GM12873 (cell line): ENCODE measurements at regions not wholly inside any gene's neighbourhood (a gene's known extent, or its start where the extent isn't known, plus 50 kb on each side); places are given as distances from the start of the nearest gene placed in this dataset.

Experiments
- TF ChIP-seq, protein P1 (sequence below): IDR thresholded peaks from 2 replicates; pipeline ENCODE4 v1.5.1; 2012; ENCODE audit warnings: low read depth, mild to moderate bottlenecking, moderate library complexity, low read length, control low read depth; ENCODE audit not compliant: insufficient read depth; ENCODE audit errors: missing control alignments

DNA sequence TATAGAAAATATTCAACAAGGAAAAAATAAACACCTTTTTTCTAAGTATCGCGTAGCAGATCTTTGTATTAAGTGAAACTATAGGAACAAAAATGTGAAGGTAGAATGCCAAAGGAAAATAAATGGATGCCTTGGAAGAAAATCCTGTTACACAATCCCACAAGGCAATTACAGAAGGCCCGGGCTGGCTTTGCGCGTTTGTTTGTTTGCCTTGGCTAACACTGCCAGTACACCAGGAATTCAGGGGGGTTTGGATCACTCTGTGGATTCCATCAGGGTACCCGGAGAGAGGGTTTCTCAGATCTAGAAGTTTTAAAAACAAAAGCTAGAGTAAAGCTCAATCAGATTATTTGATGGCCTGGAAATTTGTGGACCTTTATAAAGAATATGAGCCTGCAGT, 478.3 kb downstream of the FBXO15 start:
- TF ChIP-seq, protein P1, sequence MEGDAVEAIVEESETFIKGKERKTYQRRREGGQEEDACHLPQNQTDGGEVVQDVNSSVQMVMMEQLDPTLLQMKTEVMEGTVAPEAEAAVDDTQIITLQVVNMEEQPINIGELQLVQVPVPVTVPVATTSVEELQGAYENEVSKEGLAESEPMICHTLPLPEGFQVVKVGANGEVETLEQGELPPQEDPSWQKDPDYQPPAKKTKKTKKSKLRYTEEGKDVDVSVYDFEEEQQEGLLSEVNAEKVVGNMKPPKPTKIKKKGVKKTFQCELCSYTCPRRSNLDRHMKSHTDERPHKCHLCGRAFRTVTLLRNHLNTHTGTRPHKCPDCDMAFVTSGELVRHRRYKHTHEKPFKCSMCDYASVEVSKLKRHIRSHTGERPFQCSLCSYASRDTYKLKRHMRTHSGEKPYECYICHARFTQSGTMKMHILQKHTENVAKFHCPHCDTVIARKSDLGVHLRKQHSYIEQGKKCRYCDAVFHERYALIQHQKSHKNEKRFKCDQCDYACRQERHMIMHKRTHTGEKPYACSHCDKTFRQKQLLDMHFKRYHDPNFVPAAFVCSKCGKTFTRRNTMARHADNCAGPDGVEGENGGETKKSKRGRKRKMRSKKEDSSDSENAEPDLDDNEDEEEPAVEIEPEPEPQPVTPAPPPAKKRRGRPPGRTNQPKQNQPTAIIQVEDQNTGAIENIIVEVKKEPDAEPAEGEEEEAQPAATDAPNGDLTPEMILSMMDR: no peak

DNA sequence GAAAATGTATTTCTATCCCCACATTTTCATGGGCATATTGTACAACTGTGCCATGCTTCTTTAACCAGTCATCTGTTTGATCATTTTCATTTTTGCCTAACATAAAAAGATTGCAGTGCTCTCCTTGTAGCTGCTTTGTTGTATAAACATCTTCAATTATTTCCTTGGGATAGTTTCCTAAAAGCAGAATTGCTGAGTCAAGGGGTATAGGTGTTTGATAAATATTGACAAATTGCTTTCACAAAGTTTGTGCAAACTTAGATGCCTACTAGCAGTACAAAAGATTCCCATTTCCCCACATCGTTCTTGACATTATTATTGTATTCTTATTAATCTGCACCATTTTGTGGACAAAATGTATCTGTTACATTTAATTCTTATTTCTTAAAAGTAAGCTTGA, 479.6 kb downstream of the FBXO15 start:
- TF ChIP-seq, protein P1: no peak

DNA sequence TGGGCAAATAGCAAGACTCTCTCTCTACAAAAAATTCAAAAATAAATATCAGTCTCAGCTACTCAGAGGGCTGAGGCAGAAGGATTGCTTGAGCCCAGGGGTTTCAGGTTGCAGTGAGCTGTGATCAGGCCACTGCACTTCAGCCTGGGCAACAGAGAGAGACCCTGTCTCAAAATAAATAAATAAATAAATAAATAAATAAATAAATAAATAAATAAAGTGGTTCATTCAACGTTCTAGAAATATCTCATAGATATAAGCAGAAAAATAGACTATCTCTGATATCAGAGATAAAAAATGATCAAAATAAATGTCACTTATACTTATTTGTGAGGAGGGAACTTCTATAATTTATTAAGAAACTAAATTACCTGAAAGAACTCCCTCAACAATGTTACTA, 480.9 kb downstream of the FBXO15 start:
- TF ChIP-seq, protein P1: no peak

DNA sequence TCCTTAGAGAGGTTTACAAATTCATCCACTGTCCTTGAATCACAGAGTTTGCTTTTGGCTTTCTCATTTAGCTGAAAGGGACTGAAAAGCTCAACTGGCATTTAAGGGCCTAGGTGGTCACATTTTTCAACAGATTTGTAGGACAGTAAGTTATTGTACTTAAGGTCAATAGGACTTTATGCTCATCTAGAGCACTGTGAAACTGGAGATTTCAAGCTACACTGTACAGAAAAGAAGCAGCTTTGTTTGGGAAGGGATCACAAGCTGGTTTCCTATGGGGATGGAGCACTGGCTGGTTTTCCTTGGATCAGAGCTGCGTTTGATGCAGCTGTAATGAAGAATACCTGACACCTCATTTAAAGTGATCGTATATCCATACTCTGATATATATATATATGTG, 482.7 kb downstream of the FBXO15 start:
- TF ChIP-seq, protein P1: no peak

DNA sequence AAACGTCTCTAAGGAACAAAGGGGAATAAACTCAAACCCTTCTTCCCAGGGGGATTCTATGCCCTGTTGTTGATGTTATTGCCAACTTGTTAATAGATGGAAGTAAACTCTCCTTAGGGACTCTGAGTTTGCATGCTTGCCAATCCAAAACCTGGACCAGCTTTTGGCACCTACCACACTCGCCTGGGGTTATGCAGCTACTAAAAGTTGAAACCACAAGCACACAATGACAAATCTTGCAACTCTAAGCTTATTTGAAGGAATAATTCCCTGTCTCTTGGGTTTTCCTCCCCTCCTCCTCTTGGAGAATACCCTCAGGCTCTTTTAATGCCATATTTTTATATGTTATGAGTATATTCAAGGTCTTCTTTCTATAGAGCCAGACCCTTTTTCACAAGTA, 484.1 kb downstream of the FBXO15 start:
- TF ChIP-seq, protein P1: no peak

DNA sequence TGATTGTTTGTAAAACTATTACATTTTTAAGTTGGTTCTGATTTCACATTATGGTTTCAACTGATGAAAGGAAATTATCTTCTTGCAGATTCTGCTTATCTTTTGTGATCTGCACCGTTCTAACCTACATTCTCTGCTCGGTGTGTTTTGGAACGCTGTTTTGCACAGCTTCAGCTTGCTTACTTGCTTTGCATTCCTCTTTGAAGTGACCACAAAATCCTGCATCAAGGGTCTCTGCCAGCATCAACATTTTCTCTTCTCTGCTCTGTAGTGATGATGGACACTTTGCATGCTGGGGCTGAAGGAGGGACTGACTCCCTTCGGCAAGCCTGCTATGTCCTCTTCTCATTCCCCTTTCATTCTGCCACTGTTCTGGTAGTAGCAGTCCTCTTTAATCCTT, 485.2 kb downstream of the FBXO15 start:
- TF ChIP-seq, protein P1: no peak

DNA sequence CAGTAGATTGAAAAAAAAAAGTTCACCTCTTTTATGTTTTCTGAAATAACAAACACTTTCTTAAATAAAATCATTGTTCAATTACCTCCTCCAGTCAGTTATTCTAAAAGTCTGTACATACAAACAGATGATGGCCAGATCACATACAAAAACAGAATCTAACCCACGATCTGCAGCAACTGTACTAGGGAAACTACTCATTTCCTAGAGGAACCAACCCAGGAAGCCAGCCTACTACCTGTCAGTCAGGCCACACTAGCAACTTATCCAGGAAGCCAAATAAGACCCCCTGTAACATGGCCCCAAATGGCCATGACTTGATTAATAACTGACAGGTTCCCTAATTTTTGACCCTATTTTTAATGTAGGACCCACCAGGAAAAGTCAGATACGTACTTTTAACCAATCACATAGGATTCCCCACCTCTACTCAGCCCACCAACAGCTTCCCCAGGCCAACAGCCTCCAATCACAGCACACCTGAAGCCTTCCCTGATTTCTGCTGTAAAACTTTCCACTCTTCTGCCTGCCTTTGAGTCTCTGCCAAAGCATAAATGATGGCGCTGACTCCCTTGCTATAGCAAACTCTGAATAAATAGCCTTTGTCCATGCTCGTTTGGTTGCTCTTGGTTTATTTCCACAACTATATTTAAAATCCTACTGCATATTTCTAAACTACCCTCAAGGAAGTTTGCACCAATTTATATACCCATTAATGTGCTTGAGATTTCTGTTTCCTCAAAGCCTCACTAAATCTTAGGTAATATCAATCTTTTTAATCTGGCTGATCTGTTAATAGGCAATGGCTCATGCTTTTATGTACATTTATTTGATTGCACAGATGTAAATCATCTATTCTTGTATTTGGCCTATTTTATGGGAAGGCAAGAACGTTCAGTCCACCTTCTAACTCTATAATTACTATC, 486.4 kb downstream of the FBXO15 start:
- TF ChIP-seq, protein P1: no peak
